Endodermal cell (in vitro differentiated cells): ENCODE measurements at regions not wholly inside any gene's neighbourhood (a gene's known extent, or its start where the extent isn't known, plus 50 kb on each side); places are given as distances from the start of the nearest gene placed in this dataset.

Source experiments
- DNase-seq: peaks from one replicate; pipeline ENCODE4 v3.0.0-alpha.2; 2017
- H3K27ac ChIP-seq: 2 replicates; pipeline ENCODE4 v1.5.1; 2013; ENCODE audit warnings: mild to moderate bottlenecking, low read depth, low read length, moderate library complexity
- H3K27me3 ChIP-seq: 2 replicates; pipeline ENCODE4 v1.6.1; 2013; ENCODE audit warnings: mild to moderate bottlenecking, low read length, moderate library complexity; ENCODE audit not compliant: insufficient read depth, control insufficient read depth, poor library complexity, severe bottlenecking
- H3K36me3 ChIP-seq: 2 replicates; pipeline ENCODE4 v1.7.0; 2013; ENCODE audit warnings: mild to moderate bottlenecking, low read length, moderate library complexity; ENCODE audit not compliant: control insufficient read depth, insufficient read depth
- H3K4me1 ChIP-seq: one replicate; pipeline ENCODE4 v1.7.0; 2013; ENCODE audit warnings: low read length; ENCODE audit not compliant: control insufficient read depth, insufficient read depth
- H3K4me3 ChIP-seq: 2 replicates; pipeline ENCODE4 v1.5.1; 2013; ENCODE audit warnings: mild to moderate bottlenecking, low read length, moderate library complexity
- H3K9ac ChIP-seq: 2 replicates; pipeline ENCODE4 v1.6.1; 2013; ENCODE audit warnings: mild to moderate bottlenecking, low read length, moderate library complexity; ENCODE audit not compliant: poor library complexity, severe bottlenecking; ENCODE audit errors: extremely low read depth
- H3K9me3 ChIP-seq: 2 replicates; pipeline ENCODE4 v1.6.1; 2013; ENCODE audit warnings: mild to moderate bottlenecking, low read length, moderate library complexity; ENCODE audit not compliant: control insufficient read depth
- H3K27ac Mint-ChIP-seq: 2 replicates; pipeline ENCODE4 v1.8.0; 2020; ENCODE audit warnings: mixed read lengths
- H3K27me3 Mint-ChIP-seq: 2 replicates; pipeline ENCODE4 v1.8.0; 2021; ENCODE audit warnings: mild to moderate bottlenecking, mixed read lengths; ENCODE audit not compliant: insufficient read depth
- H3K36me3 Mint-ChIP-seq: 2 replicates; pipeline ENCODE4 v1.8.0; 2020; ENCODE audit warnings: low read depth, mixed read lengths
- H3K4me1 Mint-ChIP-seq: 2 replicates; pipeline ENCODE4 v1.8.0; 2020; ENCODE audit warnings: mixed read lengths
- H3K4me3 Mint-ChIP-seq: 2 replicates; pipeline ENCODE4 v1.8.0; 2020; ENCODE audit warnings: mild to moderate bottlenecking, moderate library complexity, mixed read lengths
- H3K9me3 Mint-ChIP-seq: 2 replicates; pipeline ENCODE4 v1.8.0; 2020; ENCODE audit warnings: mild to moderate bottlenecking, mixed read lengths
- WGBS, 2 experiments: methylation state at CpG; one replicate each; pipeline versions ENCODE4 v1.1.5 to v1.1.7; 2013; ENCODE audit warnings: missing lambda C conversion rate in 2 of 2, mixed read lengths in 1 of 2; ENCODE audit not compliant: insufficient coverage in 1 of 2, insufficient read length in 1 of 2; 5-methylcytosine and 5-hydroxymethylcytosine counted together
- TF ChIP-seq, protein P1 (sequence below): fragments of 200-600 bp; sonication (generic); conservative IDR thresholded peaks from 2 replicates; pipeline ENCODE4 v1.5.0; 2021; ENCODE audit warnings: antibody characterized with exemption, mild to moderate bottlenecking

DNA sequence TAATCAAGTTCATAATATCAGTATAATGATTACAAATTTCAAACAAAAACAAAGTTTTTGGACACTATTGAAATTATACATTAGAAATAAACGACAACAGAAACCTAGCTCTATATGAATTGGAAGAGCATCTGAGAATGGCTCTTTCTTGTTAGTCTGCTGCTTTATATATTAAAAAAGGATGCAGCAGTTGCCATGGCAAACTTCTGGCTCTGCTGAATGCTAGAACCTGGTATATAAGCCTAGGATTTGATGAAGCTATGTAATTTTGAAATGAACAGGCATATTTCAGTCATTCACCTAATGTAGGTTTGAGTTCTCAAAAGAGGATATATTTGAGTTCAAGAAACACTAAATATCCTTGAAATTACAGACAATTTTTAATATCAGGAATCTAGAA, 252.7 kb upstream of the KCNMB2 start:
- H3K27ac Mint-ChIP-seq: no peak overlapping the region
- H3K27ac ChIP-seq: no peak overlapping the region
- 94% methylated on average over 1 of the region's 1 CpG; no CpG with 5 or more reads in 1 of the 2 experiments for WGBS, 2 experiments
- no peak overlapping the region for H3K4me3 ChIP-seq
- TF ChIP-seq, protein P1, sequence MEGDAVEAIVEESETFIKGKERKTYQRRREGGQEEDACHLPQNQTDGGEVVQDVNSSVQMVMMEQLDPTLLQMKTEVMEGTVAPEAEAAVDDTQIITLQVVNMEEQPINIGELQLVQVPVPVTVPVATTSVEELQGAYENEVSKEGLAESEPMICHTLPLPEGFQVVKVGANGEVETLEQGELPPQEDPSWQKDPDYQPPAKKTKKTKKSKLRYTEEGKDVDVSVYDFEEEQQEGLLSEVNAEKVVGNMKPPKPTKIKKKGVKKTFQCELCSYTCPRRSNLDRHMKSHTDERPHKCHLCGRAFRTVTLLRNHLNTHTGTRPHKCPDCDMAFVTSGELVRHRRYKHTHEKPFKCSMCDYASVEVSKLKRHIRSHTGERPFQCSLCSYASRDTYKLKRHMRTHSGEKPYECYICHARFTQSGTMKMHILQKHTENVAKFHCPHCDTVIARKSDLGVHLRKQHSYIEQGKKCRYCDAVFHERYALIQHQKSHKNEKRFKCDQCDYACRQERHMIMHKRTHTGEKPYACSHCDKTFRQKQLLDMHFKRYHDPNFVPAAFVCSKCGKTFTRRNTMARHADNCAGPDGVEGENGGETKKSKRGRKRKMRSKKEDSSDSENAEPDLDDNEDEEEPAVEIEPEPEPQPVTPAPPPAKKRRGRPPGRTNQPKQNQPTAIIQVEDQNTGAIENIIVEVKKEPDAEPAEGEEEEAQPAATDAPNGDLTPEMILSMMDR: no peak
- H3K9ac ChIP-seq: no peak overlapping the region
- H3K27me3 ChIP-seq: no peaks in the 10 kb centered on the region
- H3K36me3 Mint-ChIP-seq: no peaks in the 10 kb centered on the region
- no peaks in the 10 kb centered on the region for H3K27me3 Mint-ChIP-seq
- no peaks in the 10 kb centered on the region for H3K4me1 Mint-ChIP-seq
- no peak overlapping the region for H3K4me3 Mint-ChIP-seq
- no peak for DNase-seq
- H3K4me1 ChIP-seq: no peaks in the 10 kb centered on the region
- peaks cover 14% of the 10 kb centered on the region for H3K9me3 ChIP-seq
- H3K9me3 Mint-ChIP-seq: peaks cover 28% of the 10 kb centered on the region
- no peaks in the 10 kb centered on the region for H3K36me3 ChIP-seq

DNA sequence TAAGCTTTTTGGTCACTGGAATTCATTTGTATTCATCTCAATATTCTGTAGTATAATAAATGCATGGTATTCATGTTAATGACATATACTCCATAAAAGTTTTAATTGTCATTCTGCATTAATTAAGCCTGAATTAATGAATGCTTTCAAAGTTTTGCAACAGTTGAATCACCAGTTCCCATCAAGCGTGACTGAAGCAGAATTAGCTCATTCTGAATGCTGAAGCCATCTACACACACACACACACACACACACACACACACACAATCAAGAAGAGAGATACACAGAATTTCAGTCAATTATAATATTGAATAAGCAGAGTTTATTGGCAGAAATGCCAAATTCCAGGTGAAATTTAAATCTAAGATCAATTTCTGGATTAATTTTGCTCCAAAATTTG, 252.1 kb upstream of the KCNMB2 start:
- Histone ChIP-seq H3K36me3 (no peaks in the 10 kb centered on the region), H3K9me3 (peaks cover 14% of the 10 kb centered on the region), H3K9ac (no peak overlapping the region), H3K4me3 (no peak overlapping the region), H3K27me3 (no peaks in the 10 kb centered on the region), H3K27ac (no peak overlapping the region), H3K4me1 (no peaks in the 10 kb centered on the region)
- TF ChIP-seq, protein P1: no peak
- H3K36me3 Mint-ChIP-seq: no peaks in the 10 kb centered on the region
- 89% methylated on average over 1 of the region's 1 CpG; no CpG with 5 or more reads in 1 of the 2 experiments for WGBS, 2 experiments
- peaks cover 28% of the 10 kb centered on the region for H3K9me3 Mint-ChIP-seq
- no peaks in the 10 kb centered on the region for H3K4me1 Mint-ChIP-seq
- no peaks in the 10 kb centered on the region for H3K27me3 Mint-ChIP-seq
- no peak overlapping the region for H3K4me3 Mint-ChIP-seq
- DNase-seq: no peak
- no peak overlapping the region for H3K27ac Mint-ChIP-seq

DNA sequence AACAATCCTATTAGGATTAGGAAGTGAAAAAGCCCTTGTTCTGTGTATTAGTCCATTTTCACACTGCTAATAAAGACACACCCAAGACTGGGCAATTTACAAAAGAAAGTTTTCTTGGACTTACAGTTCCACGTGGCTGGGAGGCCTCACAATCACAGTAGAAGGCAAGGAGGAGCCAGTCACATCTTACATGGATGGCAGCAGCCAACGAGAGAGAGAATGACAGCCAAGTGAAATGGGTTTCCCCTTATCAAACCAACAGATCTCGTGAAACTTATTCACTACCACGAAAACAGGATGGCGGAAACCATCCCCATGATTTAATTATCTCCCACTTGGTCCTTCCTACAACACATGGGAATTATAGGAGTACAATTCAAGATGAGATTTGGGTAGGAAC, 248.2 kb upstream of the KCNMB2 start:
- no peak overlapping the region for H3K9ac ChIP-seq
- DNase-seq: no peak
- Mint-ChIP-seq H3K4me1 (no peaks in the 10 kb centered on the region), H3K36me3 (no peaks in the 10 kb centered on the region), H3K9me3 (peaks cover 17% of the 10 kb centered on the region), H3K4me3 (no peak overlapping the region), H3K27me3 (no peaks in the 10 kb centered on the region), H3K27ac (no peak overlapping the region)
- 90 to 91% methylated on average over 5 of the region's 5 CpGs for WGBS, 2 experiments
- no peak overlapping the region for H3K27ac ChIP-seq
- H3K9me3 ChIP-seq: no peaks in the 10 kb centered on the region
- H3K27me3 ChIP-seq: no peaks in the 10 kb centered on the region
- no peaks in the 10 kb centered on the region for H3K36me3 ChIP-seq
- H3K4me1 ChIP-seq: no peaks in the 10 kb centered on the region
- H3K4me3 ChIP-seq: no peak overlapping the region
- TF ChIP-seq, protein P1: no peak
